H1 (cell line): ENCODE measurements at regions not wholly inside any gene's neighbourhood (a gene's known extent, or its start where the extent isn't known, plus 50 kb on each side); places are given as distances from the start of the nearest gene placed in this dataset.

Experiments used
- BCL11A ChIP-seq, 2 experiments: IDR thresholded peaks; one replicate each; pipeline ENCODE4 v1.6.1; 2011; ENCODE audit warnings: low read depth in 2 of 2, low read length in 2 of 2, mild to moderate bottlenecking in 2 of 2
- CHD1 ChIP-seq: IDR thresholded peaks from 2 replicates; pipeline ENCODE4 v1.6.1; 2012; ENCODE audit warnings: low read depth, low read length, improper control_type of control experiment
- TF ChIP-seq, protein P1 (sequence below), 3 experiments: IDR thresholded peaks; 1 replicate in 2 of 3; 2 replicates in 1 of 3; pipeline versions ENCODE4 v1.5.1 to v1.6.1; 2011; ENCODE audit warnings: low read length in 3 of 3, mild to moderate bottlenecking in 3 of 3, inconsistent platforms in 2 of 3, low read depth in 1 of 3, moderate library complexity in 1 of 3; ENCODE audit not compliant: insufficient read depth in 1 of 3; ENCODE audit errors: control extremely low read depth in 1 of 3

DNA sequence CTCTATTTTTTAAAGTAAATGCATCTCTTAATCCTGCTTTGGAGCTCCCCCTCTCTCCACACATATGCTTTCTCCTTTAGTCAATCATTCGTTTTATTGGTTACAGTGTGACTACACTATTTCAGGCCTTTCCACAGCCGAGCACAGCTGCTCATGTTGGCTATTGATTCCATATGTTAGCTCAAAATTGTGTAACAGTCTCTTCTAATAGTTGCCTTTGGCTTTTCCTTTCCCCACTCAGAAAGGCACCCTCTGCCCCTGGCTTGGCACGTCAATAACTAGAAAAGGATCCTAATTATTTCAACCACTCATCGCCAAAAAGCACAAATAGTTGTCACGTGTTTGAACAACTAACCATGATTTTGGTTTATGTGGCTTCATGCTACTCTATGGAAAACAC lies 410.3 kb upstream of the SLC35B3 start (continued):
- TF ChIP-seq, protein P1, sequence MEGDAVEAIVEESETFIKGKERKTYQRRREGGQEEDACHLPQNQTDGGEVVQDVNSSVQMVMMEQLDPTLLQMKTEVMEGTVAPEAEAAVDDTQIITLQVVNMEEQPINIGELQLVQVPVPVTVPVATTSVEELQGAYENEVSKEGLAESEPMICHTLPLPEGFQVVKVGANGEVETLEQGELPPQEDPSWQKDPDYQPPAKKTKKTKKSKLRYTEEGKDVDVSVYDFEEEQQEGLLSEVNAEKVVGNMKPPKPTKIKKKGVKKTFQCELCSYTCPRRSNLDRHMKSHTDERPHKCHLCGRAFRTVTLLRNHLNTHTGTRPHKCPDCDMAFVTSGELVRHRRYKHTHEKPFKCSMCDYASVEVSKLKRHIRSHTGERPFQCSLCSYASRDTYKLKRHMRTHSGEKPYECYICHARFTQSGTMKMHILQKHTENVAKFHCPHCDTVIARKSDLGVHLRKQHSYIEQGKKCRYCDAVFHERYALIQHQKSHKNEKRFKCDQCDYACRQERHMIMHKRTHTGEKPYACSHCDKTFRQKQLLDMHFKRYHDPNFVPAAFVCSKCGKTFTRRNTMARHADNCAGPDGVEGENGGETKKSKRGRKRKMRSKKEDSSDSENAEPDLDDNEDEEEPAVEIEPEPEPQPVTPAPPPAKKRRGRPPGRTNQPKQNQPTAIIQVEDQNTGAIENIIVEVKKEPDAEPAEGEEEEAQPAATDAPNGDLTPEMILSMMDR (IDR thresholded peaks at IDR 0.05; ENCODE audit: control extremely low read depth in 1 of 3, insufficient read depth in 1 of 3, low read depth in 1 of 3, low read length in 3 of 3) = no peak
- TF ChIP-seq BCL11A (IDR thresholded peaks at IDR 0.05; ENCODE audit: low read depth in 2 of 2, low read length in 2 of 2) (no peak), CHD1 (no peak)
- TF ChIP-seq, all 59 proteins: peak for 0
